ENCODE measurements at regions not wholly inside any gene's neighbourhood (a gene's known extent, or its start where the extent isn't known, plus 50 kb on each side); places are given as distances from the start of the nearest gene placed in this dataset.

DNA sequence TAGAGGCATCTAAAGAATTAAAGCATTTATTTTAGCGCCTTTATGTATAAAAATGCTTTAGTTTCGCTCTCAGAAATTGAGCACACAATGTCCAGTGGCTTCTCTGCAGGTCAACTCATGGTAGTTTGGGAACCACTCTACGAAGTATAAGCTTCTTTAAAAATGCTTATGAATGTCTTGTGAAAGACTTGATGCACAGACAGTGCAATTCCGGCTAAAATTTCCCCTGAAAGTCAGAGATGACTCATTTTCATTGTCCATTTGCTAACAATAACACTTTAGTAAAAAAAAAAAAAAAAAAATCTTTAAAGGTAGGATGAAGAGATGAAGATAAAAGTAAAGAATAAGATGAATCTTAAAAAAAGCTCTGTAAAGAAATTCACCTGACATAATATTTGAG lies 117.2 kb downstream of the PDHA2 start:
- TF ChIP-seq, protein P1, sequence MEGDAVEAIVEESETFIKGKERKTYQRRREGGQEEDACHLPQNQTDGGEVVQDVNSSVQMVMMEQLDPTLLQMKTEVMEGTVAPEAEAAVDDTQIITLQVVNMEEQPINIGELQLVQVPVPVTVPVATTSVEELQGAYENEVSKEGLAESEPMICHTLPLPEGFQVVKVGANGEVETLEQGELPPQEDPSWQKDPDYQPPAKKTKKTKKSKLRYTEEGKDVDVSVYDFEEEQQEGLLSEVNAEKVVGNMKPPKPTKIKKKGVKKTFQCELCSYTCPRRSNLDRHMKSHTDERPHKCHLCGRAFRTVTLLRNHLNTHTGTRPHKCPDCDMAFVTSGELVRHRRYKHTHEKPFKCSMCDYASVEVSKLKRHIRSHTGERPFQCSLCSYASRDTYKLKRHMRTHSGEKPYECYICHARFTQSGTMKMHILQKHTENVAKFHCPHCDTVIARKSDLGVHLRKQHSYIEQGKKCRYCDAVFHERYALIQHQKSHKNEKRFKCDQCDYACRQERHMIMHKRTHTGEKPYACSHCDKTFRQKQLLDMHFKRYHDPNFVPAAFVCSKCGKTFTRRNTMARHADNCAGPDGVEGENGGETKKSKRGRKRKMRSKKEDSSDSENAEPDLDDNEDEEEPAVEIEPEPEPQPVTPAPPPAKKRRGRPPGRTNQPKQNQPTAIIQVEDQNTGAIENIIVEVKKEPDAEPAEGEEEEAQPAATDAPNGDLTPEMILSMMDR (IDR thresholded peaks at IDR 0.05): no peak
- no peak for TF ChIP-seq POLR2A (IDR thresholded peaks at IDR 0.05)
